ENCODE measurements at regions not wholly inside any gene's neighbourhood (a gene's known extent, or its start where the extent isn't known, plus 50 kb on each side); places are given as distances from the start of the nearest gene placed in this dataset.
"Not testable (repeated sequence)": the region's sequence is repeated elsewhere in the genome, so short reads cannot be mapped to it uniquely, and the experiment has no call there.

GRCh38 chr3:193140381-193140780, 100.6 kb upstream of the PLAAT1 start:
- Histone ChIP-seq H2BK5ac (ENCODE audit: low read length) (no peak overlapping the region), H3K4ac (ENCODE audit: low read depth, low read length) (no peak overlapping the region), H3K27me3 (ENCODE audit: insufficient read depth, low read length, poor library complexity) (no peaks in the 10 kb centered on the region), H3K79me2 (ENCODE audit: control insufficient read depth, insufficient read depth, low read length) (no peaks in the 10 kb centered on the region), H2BK15ac (replicated peaks; ENCODE audit: low read depth) (no peak overlapping the region), H2AK5ac (ENCODE audit: low read length) (no peak overlapping the region), H3K23ac (ENCODE audit: low read length) (no peak overlapping the region), H4K8ac (ENCODE audit: low read depth, low read length) (no peak overlapping the region), H3K36me3 (ENCODE audit: control insufficient read depth, insufficient read depth, low read length) (no peaks in the 10 kb centered on the region), H3K56ac (ENCODE audit: low read length) (no peak overlapping the region), H3K27ac (ENCODE audit: low read depth, low read length) (no peak overlapping the region), H2BK120ac (ENCODE audit: low read depth, low read length) (no peak overlapping the region), H3K4me1 (ENCODE audit: control insufficient read depth, low read depth, low read length) (no peaks in the 10 kb centered on the region), H3K4me2 (ENCODE audit: low read length) (no peak overlapping the region), H3K18ac (ENCODE audit: low read length) (no peak overlapping the region), H3K79me1 (ENCODE audit: low read length) (no peaks in the 10 kb centered on the region), H4K5ac (ENCODE audit: low read length) (no peak overlapping the region), H3K9ac (ENCODE audit: low read length) (no peak overlapping the region), H3K4me3 (ENCODE audit: low read length) (no peak overlapping the region)
- no peak for DNase-seq
- no CpG with 5 or more reads among the region's 2 CpGs for WGBS (ENCODE audit: extremely low coverage, insufficient coverage, low lambda C conversion rate)

GRCh38 chr3:193145248-193145647, 95.8 kb upstream of the PLAAT1 start:
- Histone ChIP-seq H3K4ac (ENCODE audit: low read depth, low read length) (no peak overlapping the region), H4K8ac (ENCODE audit: low read depth, low read length) (no peak overlapping the region), H3K4me3 (ENCODE audit: low read length) (no peak overlapping the region), H2AK5ac (ENCODE audit: low read length) (no peak overlapping the region), H3K18ac (ENCODE audit: low read length) (no peak overlapping the region), H3K9ac (ENCODE audit: low read length) (no peak overlapping the region), H3K23ac (ENCODE audit: low read length) (no peak overlapping the region), H3K4me2 (ENCODE audit: low read length) (no peak overlapping the region), H3K36me3 (ENCODE audit: control insufficient read depth, insufficient read depth, low read length) (no peaks in the 10 kb centered on the region), H3K27ac (ENCODE audit: low read depth, low read length) (no peak overlapping the region), H3K27me3 (ENCODE audit: insufficient read depth, low read length, poor library complexity) (no peaks in the 10 kb centered on the region), H2BK5ac (ENCODE audit: low read length) (no peak overlapping the region), H2BK15ac (replicated peaks; ENCODE audit: low read depth) (no peak overlapping the region), H2BK120ac (ENCODE audit: low read depth, low read length) (no peak overlapping the region), H3K79me2 (ENCODE audit: control insufficient read depth, insufficient read depth, low read length) (no peaks in the 10 kb centered on the region), H3K56ac (ENCODE audit: low read length) (no peak overlapping the region), H3K79me1 (ENCODE audit: low read length) (no peaks in the 10 kb centered on the region), H3K4me1 (ENCODE audit: control insufficient read depth, low read depth, low read length) (no peaks in the 10 kb centered on the region), H4K5ac (ENCODE audit: low read length) (no peak overlapping the region)
- no peak for DNase-seq
- WGBS (ENCODE audit: extremely low coverage, insufficient coverage, low lambda C conversion rate), result no CpG with 5 or more reads among the region's 3 CpGs

- Histone ChIP-seq H3K36me3 (ENCODE audit: control insufficient read depth, insufficient read depth, low read length) (no peaks in the 10 kb centered on the region), H3K79me2 (ENCODE audit: control insufficient read depth, insufficient read depth, low read length) (no peaks in the 10 kb centered on the region), H3K9ac (ENCODE audit: low read length) (no peak overlapping the region), H2BK120ac (ENCODE audit: low read depth, low read length) (no peak overlapping the region), H3K4me2 (ENCODE audit: low read length) (no peak overlapping the region), H3K27ac (ENCODE audit: low read depth, low read length) (no peak overlapping the region), H3K27me3 (ENCODE audit: insufficient read depth, low read length, poor library complexity) (no peaks in the 10 kb centered on the region), H2AK5ac (ENCODE audit: low read length) (no peak overlapping the region), H4K5ac (ENCODE audit: low read length) (no peak overlapping the region), H3K23ac (ENCODE audit: low read length) (no peak overlapping the region), H3K18ac (ENCODE audit: low read length) (no peak overlapping the region), H3K56ac (ENCODE audit: low read length) (no peak overlapping the region), H3K4me1 (ENCODE audit: control insufficient read depth, low read depth, low read length) (no peaks in the 10 kb centered on the region), H4K8ac (ENCODE audit: low read depth, low read length) (no peak overlapping the region), H3K4me3 (ENCODE audit: low read length) (no peak overlapping the region), H2BK5ac (ENCODE audit: low read length) (no peak overlapping the region), H3K79me1 (ENCODE audit: low read length) (no peaks in the 10 kb centered on the region), H3K4ac (ENCODE audit: low read depth, low read length) (no peak overlapping the region), H2BK15ac (replicated peaks; ENCODE audit: low read depth) (no peak overlapping the region)
- no peak for DNase-seq
- no CpG with 5 or more reads among the region's 5 CpGs for WGBS (ENCODE audit: extremely low coverage, insufficient coverage, low lambda C conversion rate)
These were observed 92.1 kb upstream of the PLAAT1 start for GRCh38 chr3:193148688-193149473.

- no peak overlapping the region for H3K56ac ChIP-seq (ENCODE audit: low read length)
- no peaks in the 10 kb centered on the region for H3K4me1 ChIP-seq (ENCODE audit: control insufficient read depth, low read depth, low read length)
- no peak overlapping the region for H2BK5ac ChIP-seq (ENCODE audit: low read length)
- H3K27me3 ChIP-seq (ENCODE audit: insufficient read depth, low read length, poor library complexity), result no peaks in the 10 kb centered on the region
- H3K27ac ChIP-seq (ENCODE audit: low read depth, low read length), result no peak overlapping the region
- no peak overlapping the region for H3K4me2 ChIP-seq (ENCODE audit: low read length)
- H2BK15ac ChIP-seq (replicated peaks; ENCODE audit: low read depth), result no peak overlapping the region
- no peak overlapping the region for H4K5ac ChIP-seq (ENCODE audit: low read length)
- H3K4me3 ChIP-seq (ENCODE audit: low read length), result no peak overlapping the region
- no CpG with 5 or more reads among the region's 2 CpGs for WGBS (ENCODE audit: extremely low coverage, insufficient coverage, low lambda C conversion rate)
- no peaks in the 10 kb centered on the region for H3K79me2 ChIP-seq (ENCODE audit: control insufficient read depth, insufficient read depth, low read length)
- H3K79me1 ChIP-seq (ENCODE audit: low read length), result no peaks in the 10 kb centered on the region
- no peak overlapping the region for H4K8ac ChIP-seq (ENCODE audit: low read depth, low read length)
- H3K23ac ChIP-seq (ENCODE audit: low read length), result no peak overlapping the region
- H2BK120ac ChIP-seq (ENCODE audit: low read depth, low read length), result no peak overlapping the region
- no peak overlapping the region for H2AK5ac ChIP-seq (ENCODE audit: low read length)
- no peak overlapping the region for H3K9ac ChIP-seq (ENCODE audit: low read length)
- H3K18ac ChIP-seq (ENCODE audit: low read length), result no peak overlapping the region
- no peak overlapping the region for H3K4ac ChIP-seq (ENCODE audit: low read depth, low read length)
- DNase-seq, result no peak
- no peaks in the 10 kb centered on the region for H3K36me3 ChIP-seq (ENCODE audit: control insufficient read depth, insufficient read depth, low read length)
These were observed 91.0 kb upstream of the PLAAT1 start for GRCh38 chr3:193149998-193150397.

GRCh38 chr3:193155044-193155781, 85.8 kb upstream of the PLAAT1 start:
- not testable (repeated sequence) for H3K4me3 ChIP-seq (ENCODE audit: low read length); H3K56ac ChIP-seq (ENCODE audit: low read length); DNase-seq; H3K79me1 ChIP-seq (ENCODE audit: low read length); H2BK120ac ChIP-seq (ENCODE audit: low read depth, low read length); H4K5ac ChIP-seq (ENCODE audit: low read length); H3K36me3 ChIP-seq (ENCODE audit: control insufficient read depth, insufficient read depth, low read length); H3K4me2 ChIP-seq (ENCODE audit: low read length); H3K4ac ChIP-seq (ENCODE audit: low read depth, low read length); H2BK15ac ChIP-seq (replicated peaks; ENCODE audit: low read depth); H3K27me3 ChIP-seq (ENCODE audit: insufficient read depth, low read length, poor library complexity); H3K27ac ChIP-seq (ENCODE audit: low read depth, low read length); H3K4me1 ChIP-seq (ENCODE audit: control insufficient read depth, low read depth, low read length); H3K9ac ChIP-seq (ENCODE audit: low read length); H3K79me2 ChIP-seq (ENCODE audit: control insufficient read depth, insufficient read depth, low read length); H4K8ac ChIP-seq (ENCODE audit: low read depth, low read length); H3K18ac ChIP-seq (ENCODE audit: low read length); H2BK5ac ChIP-seq (ENCODE audit: low read length); H3K23ac ChIP-seq (ENCODE audit: low read length); H2AK5ac ChIP-seq (ENCODE audit: low read length)
- no CpG with 5 or more reads among the region's 3 CpGs for WGBS (ENCODE audit: extremely low coverage, insufficient coverage, low lambda C conversion rate)

Measured in mesendoderm (in vitro differentiated cells).